Kidney epithelial cell (primary cell): ENCODE measurements at regions not wholly inside any gene's neighbourhood (a gene's known extent, or its start where the extent isn't known, plus 50 kb on each side); places are given as distances from the start of the nearest gene placed in this dataset.
"Not testable (repeated sequence)": the region's sequence is repeated elsewhere in the genome, so short reads cannot be mapped to it uniquely, and the experiment has no call there.

Source experiments
- DNase-seq: peaks from one replicate; pipeline ENCODE4 v3.0.0-alpha.2; 2010; ENCODE audit warnings: low read depth
- H3K27me3 ChIP-seq: 2 replicates; pipeline ENCODE4 v1.6.0; 2011; ENCODE audit warnings: low read length; ENCODE audit not compliant: control insufficient read depth, insufficient read depth
- H3K36me3 ChIP-seq: 2 replicates; pipeline ENCODE4 v1.5.1; 2011; ENCODE audit warnings: low read length; ENCODE audit not compliant: control insufficient read depth, insufficient read depth
- H3K4me3 ChIP-seq: 2 replicates; pipeline ENCODE4 v1.5.1; 2011; ENCODE audit warnings: low read depth, mild to moderate bottlenecking, control low read depth, low read length
- CTCF ChIP-seq: IDR thresholded peaks from 2 replicates; pipeline ENCODE4 v1.5.1; 2011; ENCODE audit warnings: mild to moderate bottlenecking, moderate library complexity, low read length, control low read depth, inconsistent platforms; ENCODE audit not compliant: insufficient read depth, poor library complexity, severe bottlenecking

- Histone ChIP-seq H3K27me3 (no peaks in the 10 kb centered on the region), H3K36me3 (no peaks in the 10 kb centered on the region), H3K4me3 (no peak overlapping the region)
- DNase-seq = no peak
- no peak for TF ChIP-seq CTCF
Measured at GRCh38 chr6:67768972-67769371, 866.1 kb upstream of the ADGRB3 start.

GRCh38 chr6:67767046-67767822 lies 867.8 kb upstream of the ADGRB3 start:
- not testable (repeated sequence) for H3K4me3 ChIP-seq, DNase-seq, H3K36me3 ChIP-seq, H3K27me3 ChIP-seq

- Histone ChIP-seq H3K4me3 (no peak overlapping the region), H3K27me3 (no peaks in the 10 kb centered on the region), H3K36me3 (no peaks in the 10 kb centered on the region)
- no peak for TF ChIP-seq CTCF
- no peak for DNase-seq
Measured at GRCh38 chr6:67766057-67766456, 869.0 kb upstream of the ADGRB3 start.

GRCh38 chr6:67759001-67759400 lies 876.1 kb upstream of the ADGRB3 start:
- no peak for TF ChIP-seq CTCF
- H3K4me3 ChIP-seq = no peak overlapping the region
- no peaks in the 10 kb centered on the region for H3K36me3 ChIP-seq
- H3K27me3 ChIP-seq = no peaks in the 10 kb centered on the region
- no peak for DNase-seq

- H3K36me3 ChIP-seq = no peaks in the 10 kb centered on the region
- no peaks in the 10 kb centered on the region for H3K27me3 ChIP-seq
- DNase-seq = no peak
- TF ChIP-seq CTCF = no peak
- no peak overlapping the region for H3K4me3 ChIP-seq
Measured at GRCh38 chr6:67757465-67758033, 877.5 kb upstream of the ADGRB3 start.

GRCh38 chr6:67748521-67748920 lies 886.6 kb upstream of the ADGRB3 start:
- DNase-seq = no peak
- no peaks in the 10 kb centered on the region for H3K36me3 ChIP-seq

More at GRCh38 chr6:67748521-67748920, 886.6 kb upstream of the ADGRB3 start:
- Histone ChIP-seq H3K27me3 (no peaks in the 10 kb centered on the region), H3K4me3 (no peak overlapping the region)
- TF ChIP-seq CTCF = no peak
